ENCODE measurements at regions not wholly inside any gene's neighbourhood (a gene's known extent, or its start where the extent isn't known, plus 50 kb on each side); places are given as distances from the start of the nearest gene placed in this dataset.

GRCh38 chr15:98501632-98502031 lies 146.7 kb upstream of the IGF1R start:
- TF ChIP-seq SIN3A (IDR thresholded peaks at IDR 0.05; ENCODE audit: borderline replicate concordance, insufficient read depth, low read length) (no peak), POLR2AphosphoS5 (IDR thresholded peaks at IDR 0.05; ENCODE audit: low read depth, low read length) (no peak), REST (IDR thresholded peaks at IDR 0.05; ENCODE audit: insufficient read depth in 1 of 2, low read depth in 2 of 2, low read length in 2 of 2) (no peak), TAF1 (IDR thresholded peaks at IDR 0.05; ENCODE audit: borderline replicate concordance, insufficient read depth, low read length) (no peak)

Data from PFSK-1 (cell line).